ENCODE measurements at regions not wholly inside any gene's neighbourhood (a gene's known extent, or its start where the extent isn't known, plus 50 kb on each side); places are given as distances from the start of the nearest gene placed in this dataset.
A peak's percentile ranks its signal among the peaks of the same experiment; 100 is the strongest.

DNA sequence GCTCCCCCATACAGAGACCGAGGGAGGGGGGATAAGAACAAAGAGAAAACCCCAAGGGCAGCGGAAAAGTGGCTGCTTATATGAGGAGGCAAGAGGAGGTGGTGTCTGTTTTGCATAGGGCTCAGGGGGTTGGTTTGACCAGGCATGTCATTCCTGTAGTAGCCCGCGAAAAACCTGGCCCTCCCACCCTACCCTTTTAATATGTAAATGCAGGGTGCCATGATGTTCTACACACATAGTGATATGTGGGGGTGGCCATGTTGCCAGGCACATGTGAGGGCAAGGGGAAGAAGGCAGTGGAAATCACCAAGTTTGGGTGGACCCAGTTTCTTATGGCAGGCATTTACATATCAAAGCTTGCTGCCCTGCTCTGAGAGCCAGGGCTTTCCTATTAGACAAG, 203.5 kb upstream of the UBL3 start:
- Histone ChIP-seq H3K4me1 (ENCODE audit: low read depth) (peaks cover 19% of the 10 kb centered on the region), H3K27ac (no peak overlapping the region), H3K9me3 (ENCODE audit: low read depth) (no peaks in the 10 kb centered on the region), H3K36me3 (no peaks in the 10 kb centered on the region), H3K27me3 (no peaks in the 10 kb centered on the region), H3K4me3 (no peak overlapping the region)
- no peak for DNase-seq (ENCODE audit: low read depth in 1 of 2, low spot score in 1 of 2)
- TF ChIP-seq, protein P1, sequence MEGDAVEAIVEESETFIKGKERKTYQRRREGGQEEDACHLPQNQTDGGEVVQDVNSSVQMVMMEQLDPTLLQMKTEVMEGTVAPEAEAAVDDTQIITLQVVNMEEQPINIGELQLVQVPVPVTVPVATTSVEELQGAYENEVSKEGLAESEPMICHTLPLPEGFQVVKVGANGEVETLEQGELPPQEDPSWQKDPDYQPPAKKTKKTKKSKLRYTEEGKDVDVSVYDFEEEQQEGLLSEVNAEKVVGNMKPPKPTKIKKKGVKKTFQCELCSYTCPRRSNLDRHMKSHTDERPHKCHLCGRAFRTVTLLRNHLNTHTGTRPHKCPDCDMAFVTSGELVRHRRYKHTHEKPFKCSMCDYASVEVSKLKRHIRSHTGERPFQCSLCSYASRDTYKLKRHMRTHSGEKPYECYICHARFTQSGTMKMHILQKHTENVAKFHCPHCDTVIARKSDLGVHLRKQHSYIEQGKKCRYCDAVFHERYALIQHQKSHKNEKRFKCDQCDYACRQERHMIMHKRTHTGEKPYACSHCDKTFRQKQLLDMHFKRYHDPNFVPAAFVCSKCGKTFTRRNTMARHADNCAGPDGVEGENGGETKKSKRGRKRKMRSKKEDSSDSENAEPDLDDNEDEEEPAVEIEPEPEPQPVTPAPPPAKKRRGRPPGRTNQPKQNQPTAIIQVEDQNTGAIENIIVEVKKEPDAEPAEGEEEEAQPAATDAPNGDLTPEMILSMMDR (IDR thresholded peaks at IDR 0.05; ENCODE audit: low read depth, low read length) = no peak

DNA sequence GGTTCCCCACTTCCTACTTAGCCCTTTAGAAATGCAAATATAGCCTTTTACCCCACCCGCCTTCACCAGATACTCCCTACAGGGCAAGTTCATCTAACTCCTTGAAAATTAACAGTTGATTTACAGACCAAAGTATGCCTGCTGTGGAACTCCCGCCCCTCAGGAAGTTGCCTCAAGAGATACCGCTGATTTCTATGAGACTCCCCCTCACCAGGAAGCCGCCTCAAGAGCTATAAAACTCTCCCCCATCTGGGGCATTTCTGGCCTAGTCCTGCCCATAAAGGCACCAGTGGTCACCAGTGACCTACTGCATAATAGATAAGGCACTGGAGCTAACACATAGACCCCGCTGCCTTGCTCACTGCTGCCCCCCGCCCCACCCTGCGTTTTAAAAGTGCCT, 201.7 kb upstream of the UBL3 start:
- Histone ChIP-seq H3K27ac (no peak overlapping the region), H3K9me3 (ENCODE audit: low read depth) (no peaks in the 10 kb centered on the region), H3K36me3 (no peaks in the 10 kb centered on the region), H3K27me3 (no peaks in the 10 kb centered on the region), H3K4me1 (ENCODE audit: low read depth) (peaks cover 19% of the 10 kb centered on the region), H3K4me3 (no peak overlapping the region)
- TF ChIP-seq, protein P1 (IDR thresholded peaks at IDR 0.05; ENCODE audit: low read depth, low read length) = no peak
- DNase-seq (ENCODE audit: low read depth in 1 of 2, low spot score in 1 of 2) = peak in 1 of 2 donors; percentile 20

DNA sequence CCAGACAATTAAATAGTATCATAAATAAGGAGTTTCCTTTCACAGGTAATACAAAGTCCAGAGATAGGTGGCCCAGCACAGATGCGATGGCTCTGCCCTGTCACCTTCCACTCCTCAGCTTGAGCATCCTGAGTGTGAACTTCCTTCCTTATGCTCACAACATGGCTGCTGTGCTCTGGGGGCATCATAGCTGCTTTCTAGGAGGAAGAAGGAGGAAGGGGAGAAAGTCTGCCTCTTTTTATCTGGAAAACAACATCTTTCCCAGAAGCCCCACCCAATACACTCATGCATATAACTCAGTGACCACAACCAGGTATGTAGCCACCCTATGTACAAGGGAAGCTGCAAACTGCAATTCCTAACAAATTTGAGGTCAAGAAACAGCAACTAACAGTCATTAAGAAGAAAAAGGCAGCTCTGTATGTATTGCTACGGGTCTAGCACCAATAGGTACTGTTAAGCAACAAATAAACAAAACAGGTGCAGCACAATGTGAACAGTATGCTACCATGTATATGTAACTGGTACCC, 201.2 kb upstream of the UBL3 start:
- no peak overlapping the region for H3K27ac ChIP-seq
- DNase-seq (ENCODE audit: low read depth in 1 of 2, low spot score in 1 of 2) = no peak

DNA sequence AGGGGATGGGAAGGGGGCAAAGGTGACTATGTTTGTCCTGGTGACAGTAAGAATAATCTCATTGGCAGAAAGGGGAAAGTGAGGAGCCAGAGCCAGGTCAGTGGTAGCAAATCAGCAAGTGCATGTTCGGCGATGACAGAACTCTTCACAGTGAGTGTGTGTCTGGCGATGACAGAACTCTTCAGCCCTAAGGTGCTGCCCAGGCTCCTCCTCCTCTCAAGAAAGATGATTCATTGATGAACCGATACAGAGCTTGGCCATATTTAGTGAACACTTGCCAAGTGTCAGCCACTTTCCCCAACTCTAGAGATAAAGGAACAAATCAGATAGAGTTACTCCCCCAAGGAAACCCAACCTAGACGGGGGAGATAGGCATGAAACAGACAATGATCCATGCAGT, 199.3 kb upstream of the UBL3 start:
- Histone ChIP-seq H3K4me1 (ENCODE audit: low read depth) (peaks cover 19% of the 10 kb centered on the region), H3K36me3 (no peaks in the 10 kb centered on the region), H3K27me3 (no peaks in the 10 kb centered on the region), H3K9me3 (ENCODE audit: low read depth) (no peaks in the 10 kb centered on the region), H3K27ac (no peak overlapping the region), H3K4me3 (no peak overlapping the region)
- TF ChIP-seq, protein P1 (IDR thresholded peaks at IDR 0.05; ENCODE audit: low read depth, low read length) = no peak
- DNase-seq (ENCODE audit: low read depth in 1 of 2, low spot score in 1 of 2) = peak in 1 of 2 donors; percentile 55

More for the DNA sequence above, 201.2 kb upstream of the UBL3 start:
- H3K36me3 ChIP-seq = no peaks in the 10 kb centered on the region
- no peak overlapping the region for H3K4me3 ChIP-seq
- no peaks in the 10 kb centered on the region for H3K27me3 ChIP-seq
- peaks cover 19% of the 10 kb centered on the region for H3K4me1 ChIP-seq (ENCODE audit: low read depth)
- TF ChIP-seq, protein P1 (IDR thresholded peaks at IDR 0.05; ENCODE audit: low read depth, low read length) = no peak
- H3K9me3 ChIP-seq (ENCODE audit: low read depth) = no peaks in the 10 kb centered on the region

DNA sequence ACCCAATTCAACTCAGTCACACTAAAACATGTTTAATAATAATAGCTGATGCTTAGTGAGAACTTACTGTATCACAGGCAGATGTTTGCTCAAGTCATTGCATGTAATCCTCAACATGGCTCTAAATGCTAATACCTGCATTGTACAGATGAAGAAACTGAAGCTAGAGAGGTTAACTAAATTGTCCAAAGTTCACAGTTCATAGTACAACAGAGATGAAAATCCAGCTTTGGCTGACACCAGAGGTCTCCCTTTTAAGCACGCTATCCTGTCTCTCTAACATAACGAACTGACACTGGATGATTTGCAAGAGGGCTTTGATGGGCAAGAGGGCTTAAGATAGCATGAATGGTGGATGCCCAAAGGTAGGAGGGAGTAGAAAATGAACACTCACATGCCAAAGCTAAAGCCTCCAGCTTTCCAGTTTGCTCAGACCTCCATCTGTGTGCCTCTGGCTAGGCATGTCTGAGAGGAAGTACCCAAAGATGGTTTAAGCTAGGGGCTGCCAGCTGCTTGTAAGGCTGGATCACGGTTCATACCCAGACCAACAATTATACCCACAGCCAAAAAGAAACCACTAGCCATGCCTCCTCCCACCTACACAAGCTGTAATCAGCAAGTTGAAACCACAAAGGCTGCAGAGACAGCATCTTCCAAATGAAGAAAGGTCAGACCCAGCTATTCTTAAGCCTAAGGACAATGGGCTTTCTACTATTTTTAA, 196.9 kb upstream of the UBL3 start:
- Histone ChIP-seq H3K9me3 (ENCODE audit: low read depth) (no peaks in the 10 kb centered on the region), H3K27ac (no peak overlapping the region), H3K4me1 (ENCODE audit: low read depth) (peaks cover 10% of the 10 kb centered on the region), H3K27me3 (no peaks in the 10 kb centered on the region), H3K4me3 (no peak overlapping the region), H3K36me3 (no peaks in the 10 kb centered on the region)
- peak in 1 of 2 donors; percentile 27 for DNase-seq (ENCODE audit: low read depth in 1 of 2, low spot score in 1 of 2)
- TF ChIP-seq, protein P1 (IDR thresholded peaks at IDR 0.05; ENCODE audit: low read depth, low read length) = no peak

Data from cardiac muscle cell (in vitro differentiated cells and primary cell).